WTC11 (cell line): ENCODE measurements at regions not wholly inside any gene's neighbourhood (a gene's known extent, or its start where the extent isn't known, plus 50 kb on each side); places are given as distances from the start of the nearest gene placed in this dataset.

Source experiments
- ATAC-seq: fragments of 200-7000 bp; cut with Tn5 transposase; 2 replicates; pipeline ENCODE4 v1.10.0; 2021; ENCODE audit warnings: mild to moderate bottlenecking, moderate library complexity
- CTCF ChIA-PET: fragments of 300-600 bp; sonication (Branson Sonifier 250); formaldehyde crosslinking; loops from one replicate; lab custom pipeline; 2021; ENCODE audit warnings: antibody characterized with exemption; lab: Charles Lee
- POLR2A ChIA-PET: fragments of 350-600 bp; sonication (Branson Sonifier 250); formaldehyde crosslinking; loops from one replicate; lab custom pipeline; 2021; ENCODE audit warnings: antibody characterized with exemption; lab: Charles Lee
- DNase-seq: peaks from one replicate; pipeline ENCODE4 v3.0.0; 2021; ENCODE audit warnings: low spot score
- H3K27ac Mint-ChIP-seq: 2 replicates; pipeline ENCODE4 v1.8.0; 2021; ENCODE audit warnings: mixed read lengths
- H3K27me3 Mint-ChIP-seq: 2 replicates; pipeline ENCODE4 v1.8.0; 2021; ENCODE audit warnings: low read depth, mild to moderate bottlenecking, moderate library complexity, mixed read lengths
- H3K36me3 Mint-ChIP-seq: 2 replicates; pipeline ENCODE4 v1.8.0; 2021; ENCODE audit warnings: mixed read lengths
- H3K4me1 Mint-ChIP-seq: 2 replicates; pipeline ENCODE4 v1.8.0; 2022; ENCODE audit warnings: mixed read lengths
- H3K4me3 Mint-ChIP-seq: 2 replicates; pipeline ENCODE4 v1.8.0; 2021; ENCODE audit warnings: mild to moderate bottlenecking, moderate library complexity, mixed read lengths
- H3K9me3 Mint-ChIP-seq: 2 replicates; pipeline ENCODE4 v1.8.0; 2021; ENCODE audit warnings: mixed read lengths
- CDX4 ChIP-seq: fragments of 250-450 bp; sonication (Bioruptor Pico); IDR thresholded peaks from 2 replicates; pipeline ENCODE4 v1.9.0; 2021; ENCODE audit warnings: moderate library complexity, mild to moderate bottlenecking, inconsistent platforms, borderline replicate concordance
- ESRRA ChIP-seq: sonication (generic); formaldehyde crosslinking; IDR thresholded peaks from 2 replicates; pipeline ENCODE4 v1.8.1; 2022; ENCODE audit warnings: mild to moderate bottlenecking, missing genetic modification reagents, borderline replicate concordance
- ETV6 ChIP-seq: sonication (generic); formaldehyde crosslinking; IDR thresholded peaks from 2 replicates; pipeline ENCODE4 v1.8.1; 2022; ENCODE audit warnings: mild to moderate bottlenecking, missing genetic modification reagents
- FOXK1 ChIP-seq: sonication (generic); formaldehyde crosslinking; IDR thresholded peaks from 2 replicates; pipeline ENCODE4 v1.8.0; 2022; ENCODE audit warnings: mild to moderate bottlenecking, moderate library complexity, missing genetic modification reagents
- FOXP1 ChIP-seq: sonication (generic); formaldehyde crosslinking; IDR thresholded peaks from 2 replicates; pipeline ENCODE4 v1.8.0; 2022; ENCODE audit warnings: missing genetic modification reagents, mild to moderate bottlenecking, moderate library complexity, borderline replicate concordance
- FOXP4 ChIP-seq: sonication (generic); formaldehyde crosslinking; IDR thresholded peaks from 2 replicates; pipeline ENCODE4 v1.8.0; 2022; ENCODE audit warnings: mild to moderate bottlenecking, missing genetic modification reagents
- GTF2I ChIP-seq: fragments of 250-450 bp; sonication (Bioruptor Pico); conservative IDR thresholded peaks from 2 replicates; pipeline ENCODE4 v1.4.0; 2021; ENCODE audit warnings: mild to moderate bottlenecking
- HMGA2 ChIP-seq: fragments of 250-450 bp; sonication (Bioruptor Pico); IDR thresholded peaks from 2 replicates; pipeline ENCODE4 v1.4.0; 2021; ENCODE audit warnings: mild to moderate bottlenecking, moderate library complexity
- IRF2 ChIP-seq: sonication (generic); formaldehyde crosslinking; IDR thresholded peaks from 2 replicates; pipeline ENCODE4 v1.8.0; 2022; ENCODE audit warnings: low read depth, missing genetic modification reagents, borderline replicate concordance
- JUN ChIP-seq: sonication (generic); formaldehyde crosslinking; IDR thresholded peaks from 2 replicates; pipeline ENCODE4 v1.8.0; 2023; ENCODE audit warnings: mild to moderate bottlenecking, missing genetic modification reagents
- NFE2L1 ChIP-seq: sonication (generic); formaldehyde crosslinking; IDR thresholded peaks from 2 replicates; pipeline ENCODE4 v1.8.1; 2023; ENCODE audit warnings: missing genetic modification reagents
- NR1H2 ChIP-seq: sonication (generic); formaldehyde crosslinking; IDR thresholded peaks from 2 replicates; pipeline ENCODE4 v1.9.0; 2021; ENCODE audit warnings: mild to moderate bottlenecking, moderate library complexity, missing genetic modification reagents
- NR3C1 ChIP-seq: sonication (generic); formaldehyde crosslinking; conservative IDR thresholded peaks from 2 replicates; pipeline ENCODE4 v1.8.1; 2023; ENCODE audit warnings: low read depth, mild to moderate bottlenecking, missing genetic modification reagents
- OVOL2 ChIP-seq: fragments of 250-450 bp; sonication (Bioruptor Pico); IDR thresholded peaks from 2 replicates; pipeline ENCODE4 v1.9.0; 2021; ENCODE audit warnings: mild to moderate bottlenecking, borderline replicate concordance
- PRRX2 ChIP-seq: fragments of 250-450 bp; sonication (Bioruptor Pico); IDR thresholded peaks from 2 replicates; pipeline ENCODE4 v1.8.0; 2021; ENCODE audit warnings: mild to moderate bottlenecking
- RELA ChIP-seq: sonication (generic); formaldehyde crosslinking; IDR thresholded peaks from 2 replicates; pipeline ENCODE4 v1.8.1; 2022; ENCODE audit warnings: missing genetic modification reagents, mild to moderate bottlenecking, borderline replicate concordance
- RORB ChIP-seq: fragments of 250-450 bp; sonication (Bioruptor Pico); IDR thresholded peaks from 2 replicates; pipeline ENCODE4 v1.9.0; 2021; ENCODE audit warnings: mild to moderate bottlenecking
- ZBTB21 ChIP-seq: sonication (generic); formaldehyde crosslinking; IDR thresholded peaks from 2 replicates; pipeline ENCODE4 v1.8.1; 2023; ENCODE audit warnings: mild to moderate bottlenecking, missing genetic modification reagents, borderline replicate concordance
- ZNF219 ChIP-seq: sonication (generic); formaldehyde crosslinking; IDR thresholded peaks from 2 replicates; pipeline ENCODE4 v1.8.0; 2023; ENCODE audit warnings: missing genetic modification reagents, mild to moderate bottlenecking, borderline replicate concordance
- ZNF232 ChIP-seq: sonication (generic); formaldehyde crosslinking; IDR thresholded peaks from 2 replicates; pipeline ENCODE4 v1.8.0; 2022; ENCODE audit warnings: mild to moderate bottlenecking, missing genetic modification reagents
- ZNF423 ChIP-seq: fragments of 250-450 bp; sonication (Bioruptor Pico); IDR thresholded peaks from 2 replicates; pipeline ENCODE4 v2.1.2; 2022; ENCODE audit warnings: mild to moderate bottlenecking, moderate library complexity
- ZNF671 ChIP-seq: fragments of 250-450 bp; sonication (Bioruptor Pico); IDR thresholded peaks from 2 replicates; pipeline ENCODE4 v1.8.0; 2021; ENCODE audit warnings: mild to moderate bottlenecking
- TF ChIP-seq, protein P1 (sequence below): sonication (generic); formaldehyde crosslinking; IDR thresholded peaks from 2 replicates; pipeline ENCODE4 v1.8.1; 2023; ENCODE audit warnings: mild to moderate bottlenecking, missing genetic modification reagents, moderate library complexity
- TF ChIP-seq, protein P2 (sequence below): fragments of 250-450 bp; sonication (Bioruptor Pico); IDR thresholded peaks from 2 replicates; pipeline ENCODE4 v2.1.2; 2022; ENCODE audit warnings: mild to moderate bottlenecking, moderate library complexity
- TF ChIP-seq, protein P3 (sequence below): sonication (generic); formaldehyde crosslinking; IDR thresholded peaks from 2 replicates; pipeline ENCODE4 v1.8.1; 2022; ENCODE audit warnings: missing genetic modification reagents, borderline replicate concordance
- TF ChIP-seq, protein P4 (sequence below): sonication (generic); formaldehyde crosslinking; IDR thresholded peaks from 2 replicates; pipeline ENCODE4 v1.8.0; 2022; ENCODE audit warnings: missing genetic modification reagents

DNA sequence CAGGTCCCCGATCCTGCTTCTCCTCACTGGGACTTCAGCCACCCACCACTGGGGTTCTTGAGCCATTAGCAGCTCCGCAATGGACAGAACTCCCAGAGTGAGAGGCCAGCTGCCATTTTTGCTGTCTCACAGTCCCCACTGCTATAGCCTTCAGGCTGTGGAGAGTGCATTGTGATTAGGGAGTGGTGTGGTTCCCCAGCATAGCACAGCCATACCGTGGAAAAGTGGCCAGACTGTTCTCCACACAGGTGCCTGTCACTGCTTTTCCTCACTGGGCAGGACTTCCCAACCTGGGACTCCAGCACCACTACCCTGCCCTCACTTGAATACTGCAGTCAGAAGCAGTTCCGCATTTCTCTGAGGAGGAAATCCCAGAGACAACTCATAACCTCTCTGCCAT lies 270.3 kb upstream of the DCBLD2 start:
- DNase-seq (no peak), ATAC-seq (no peak)
- Mint-ChIP-seq H3K4me3 (no peak overlapping the region), H3K9me3 (peaks cover 7% of the 10 kb centered on the region), H3K27ac (no peak overlapping the region), H3K27me3 (no peaks in the 10 kb centered on the region), H3K4me1 (peaks cover 4% of the 10 kb centered on the region; the same call in 1 of the 2 replicates), H3K36me3 (no peaks in the 10 kb centered on the region)
- TF ChIP-seq NR1H2 (CRISPR knock-in tag) (no peak), HMGA2 (CRISPR knock-in tag) (no peak), ZNF232 (CRISPR knock-in tag) (no peak), NR3C1 (CRISPR knock-in tag) (no peak), ZNF423 (CRISPR knock-in tag) (no peak), PRRX2 (no peak), FOXP4 (CRISPR knock-in tag) (no peak), JUN (CRISPR knock-in tag) (no peak), FOXK1 (CRISPR knock-in tag) (no peak), CDX4 (no peak), IRF2 (CRISPR knock-in tag) (no peak), ZNF219 (CRISPR knock-in tag) (no peak)
- TF ChIP-seq, protein P1, sequence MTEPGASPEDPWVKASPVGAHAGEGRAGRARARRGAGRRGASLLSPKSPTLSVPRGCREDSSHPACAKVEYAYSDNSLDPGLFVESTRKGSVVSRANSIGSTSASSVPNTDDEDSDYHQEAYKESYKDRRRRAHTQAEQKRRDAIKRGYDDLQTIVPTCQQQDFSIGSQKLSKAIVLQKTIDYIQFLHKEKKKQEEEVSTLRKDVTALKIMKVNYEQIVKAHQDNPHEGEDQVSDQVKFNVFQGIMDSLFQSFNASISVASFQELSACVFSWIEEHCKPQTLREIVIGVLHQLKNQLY (CRISPR knock-in tag) = no peak
- TF ChIP-seq, protein P2, sequence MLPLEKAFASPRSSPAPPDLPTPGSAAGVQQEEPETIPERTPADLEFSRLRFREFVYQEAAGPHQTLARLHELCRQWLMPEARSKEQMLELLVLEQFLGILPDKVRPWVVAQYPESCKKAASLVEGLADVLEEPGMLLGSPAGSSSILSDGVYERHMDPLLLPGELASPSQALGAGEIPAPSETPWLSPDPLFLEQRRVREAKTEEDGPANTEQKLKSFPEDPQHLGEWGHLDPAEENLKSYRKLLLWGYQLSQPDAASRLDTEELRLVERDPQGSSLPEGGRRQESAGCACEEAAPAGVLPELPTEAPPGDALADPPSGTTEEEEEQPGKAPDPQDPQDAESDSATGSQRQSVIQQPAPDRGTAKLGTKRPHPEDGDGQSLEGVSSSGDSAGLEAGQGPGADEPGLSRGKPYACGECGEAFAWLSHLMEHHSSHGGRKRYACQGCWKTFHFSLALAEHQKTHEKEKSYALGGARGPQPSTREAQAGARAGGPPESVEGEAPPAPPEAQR = no peak
- TF ChIP-seq, protein P3, sequence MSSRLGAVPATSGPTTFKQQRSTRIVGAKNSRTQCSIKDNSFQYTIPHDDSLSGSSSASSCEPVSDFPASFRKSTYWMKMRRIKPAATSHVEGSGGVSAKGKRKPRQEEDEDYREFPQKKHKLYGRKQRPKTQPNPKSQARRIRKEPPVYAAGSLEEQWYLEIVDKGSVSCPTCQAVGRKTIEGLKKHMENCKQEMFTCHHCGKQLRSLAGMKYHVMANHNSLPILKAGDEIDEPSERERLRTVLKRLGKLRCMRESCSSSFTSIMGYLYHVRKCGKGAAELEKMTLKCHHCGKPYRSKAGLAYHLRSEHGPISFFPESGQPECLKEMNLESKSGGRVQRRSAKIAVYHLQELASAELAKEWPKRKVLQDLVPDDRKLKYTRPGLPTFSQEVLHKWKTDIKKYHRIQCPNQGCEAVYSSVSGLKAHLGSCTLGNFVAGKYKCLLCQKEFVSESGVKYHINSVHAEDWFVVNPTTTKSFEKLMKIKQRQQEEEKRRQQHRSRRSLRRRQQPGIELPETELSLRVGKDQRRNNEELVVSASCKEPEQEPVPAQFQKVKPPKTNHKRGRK (CRISPR knock-in tag) = no peak
- CTCF ChIA-PET = interaction anchor here (1.0 kb wide), 1 partner anchor 148 kb away, joined by 4 read pairs; no protein-coding TSS in a partner anchor
- POLR2A ChIA-PET = no interaction called here

DNA sequence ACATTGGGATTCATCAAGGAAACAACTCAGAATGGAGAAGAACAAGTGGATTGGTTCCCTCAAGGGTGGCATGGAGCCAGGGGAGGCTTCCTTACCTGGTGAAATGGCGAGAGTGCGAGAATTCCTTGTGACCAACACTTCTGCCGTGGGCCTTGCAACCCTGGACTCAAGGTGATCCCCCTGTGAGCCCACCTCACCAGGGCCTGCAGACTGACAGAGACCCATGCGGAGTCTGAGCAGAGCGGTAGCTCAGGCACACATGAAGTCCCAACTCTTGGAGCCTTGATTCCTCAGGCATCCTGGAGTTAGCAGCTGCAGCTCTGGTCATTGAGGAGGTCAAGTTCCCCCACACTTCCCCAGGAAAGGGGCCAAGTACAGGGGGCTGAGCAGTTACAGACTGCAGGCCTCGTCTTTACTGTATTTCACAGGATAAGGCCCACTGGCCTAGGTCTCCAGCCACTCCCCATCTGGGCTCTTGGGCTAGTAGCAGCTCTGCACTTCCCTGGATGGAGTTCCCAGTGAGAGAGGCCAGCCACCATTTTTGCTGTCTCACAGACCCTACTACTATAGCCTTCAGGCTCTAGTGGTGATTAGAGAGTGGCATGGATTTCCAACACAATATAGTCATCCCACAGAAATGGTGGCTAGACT lies 269.5 kb upstream of the DCBLD2 start:
- H3K27me3 Mint-ChIP-seq = no peaks in the 10 kb centered on the region
- peaks cover 4% of the 10 kb centered on the region; the same call in 1 of the 2 replicates for H3K4me1 Mint-ChIP-seq
- no peaks in the 10 kb centered on the region for H3K36me3 Mint-ChIP-seq
- CTCF ChIA-PET = interaction anchor here (1.0 kb wide), 1 partner anchor 147 kb away, joined by 4 read pairs; no protein-coding TSS in a partner anchor
- H3K9me3 Mint-ChIP-seq = peaks cover 7% of the 10 kb centered on the region
- DNase-seq (no peak), ATAC-seq (no peak)
- POLR2A ChIA-PET = no interaction called here
- H3K27ac Mint-ChIP-seq = no peak overlapping the region
- H3K4me3 Mint-ChIP-seq = no peak overlapping the region
- TF ChIP-seq ESRRA (CRISPR knock-in tag) (no peak), RORB (CRISPR knock-in tag) (no peak), ZBTB21 (CRISPR knock-in tag) (no peak), NFE2L1 (CRISPR knock-in tag) (no peak), FOXP1 (CRISPR knock-in tag) (no peak), GTF2I (CRISPR knock-in tag) (no peak), OVOL2 (CRISPR knock-in tag) (no peak), ETV6 (CRISPR knock-in tag) (no peak), ZNF671 (no peak), RELA (CRISPR knock-in tag) (no peak)
- TF ChIP-seq, protein P4, sequence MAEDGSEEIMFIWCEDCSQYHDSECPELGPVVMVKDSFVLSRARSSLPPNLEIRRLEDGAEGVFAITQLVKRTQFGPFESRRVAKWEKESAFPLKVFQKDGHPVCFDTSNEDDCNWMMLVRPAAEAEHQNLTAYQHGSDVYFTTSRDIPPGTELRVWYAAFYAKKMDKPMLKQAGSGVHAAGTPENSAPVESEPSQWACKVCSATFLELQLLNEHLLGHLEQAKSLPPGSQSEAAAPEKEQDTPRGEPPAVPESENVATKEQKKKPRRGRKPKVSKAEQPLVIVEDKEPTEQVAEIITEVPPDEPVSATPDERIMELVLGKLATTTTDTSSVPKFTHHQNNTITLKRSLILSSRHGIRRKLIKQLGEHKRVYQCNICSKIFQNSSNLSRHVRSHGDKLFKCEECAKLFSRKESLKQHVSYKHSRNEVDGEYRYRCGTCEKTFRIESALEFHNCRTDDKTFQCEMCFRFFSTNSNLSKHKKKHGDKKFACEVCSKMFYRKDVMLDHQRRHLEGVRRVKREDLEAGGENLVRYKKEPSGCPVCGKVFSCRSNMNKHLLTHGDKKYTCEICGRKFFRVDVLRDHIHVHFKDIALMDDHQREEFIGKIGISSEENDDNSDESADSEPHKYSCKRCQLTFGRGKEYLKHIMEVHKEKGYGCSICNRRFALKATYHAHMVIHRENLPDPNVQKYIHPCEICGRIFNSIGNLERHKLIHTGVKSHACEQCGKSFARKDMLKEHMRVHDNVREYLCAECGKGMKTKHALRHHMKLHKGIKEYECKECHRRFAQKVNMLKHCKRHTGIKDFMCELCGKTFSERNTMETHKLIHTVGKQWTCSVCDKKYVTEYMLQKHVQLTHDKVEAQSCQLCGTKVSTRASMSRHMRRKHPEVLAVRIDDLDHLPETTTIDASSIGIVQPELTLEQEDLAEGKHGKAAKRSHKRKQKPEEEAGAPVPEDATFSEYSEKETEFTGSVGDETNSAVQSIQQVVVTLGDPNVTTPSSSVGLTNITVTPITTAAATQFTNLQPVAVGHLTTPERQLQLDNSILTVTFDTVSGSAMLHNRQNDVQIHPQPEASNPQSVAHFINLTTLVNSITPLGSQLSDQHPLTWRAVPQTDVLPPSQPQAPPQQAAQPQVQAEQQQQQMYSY = no peak
